ENCODE measurements at regions not wholly inside any gene's neighbourhood (a gene's known extent, or its start where the extent isn't known, plus 50 kb on each side); places are given as distances from the start of the nearest gene placed in this dataset.

- TF ChIP-seq, protein P1, sequence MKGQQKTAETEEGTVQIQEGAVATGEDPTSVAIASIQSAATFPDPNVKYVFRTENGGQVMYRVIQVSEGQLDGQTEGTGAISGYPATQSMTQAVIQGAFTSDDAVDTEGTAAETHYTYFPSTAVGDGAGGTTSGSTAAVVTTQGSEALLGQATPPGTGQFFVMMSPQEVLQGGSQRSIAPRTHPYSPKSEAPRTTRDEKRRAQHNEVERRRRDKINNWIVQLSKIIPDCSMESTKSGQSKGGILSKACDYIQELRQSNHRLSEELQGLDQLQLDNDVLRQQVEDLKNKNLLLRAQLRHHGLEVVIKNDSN (IDR thresholded peaks at IDR 0.05; ENCODE audit: borderline replicate concordance, low read depth): no peak
These were observed 216.9 kb upstream of the FSHR start (continued) for GRCh38 chr2:49371128-49371701.

GRCh38 chr2:49369650-49370049, 215.3 kb upstream of the FSHR start:
- Histone ChIP-seq H3K27me3 (ENCODE audit: insufficient read depth) (no peaks in the 10 kb centered on the region), H3F3A (replicated peaks; ENCODE audit: insufficient read depth) (no peaks in the 10 kb centered on the region), H3K36me3 (replicated peaks in 1 of 2; ENCODE audit: control insufficient read depth in 1 of 2, insufficient read depth in 2 of 2, low read length in 1 of 2) (no peaks in the 10 kb centered on the region), H3K9me2 (no peaks in the 10 kb centered on the region), H3K4me2 (no peak overlapping the region), H3K9me3 (no peaks in the 10 kb centered on the region; the same call in 1 of the 2 replicates), H3K9ac (no peak overlapping the region), H2AFZ (ENCODE audit: low read depth) (no peak overlapping the region), H3K79me2 (ENCODE audit: insufficient read depth) (no peaks in the 10 kb centered on the region), H3K4me3 (ENCODE audit: low read depth in 2 of 2, low read length in 1 of 2) (no peak overlapping the region), H4K20me1 (ENCODE audit: insufficient read depth) (no peaks in the 10 kb centered on the region), H3K27ac (ENCODE audit: low read depth in 2 of 2, low read length in 1 of 2) (no peak overlapping the region), H3K4me1 (ENCODE audit: control insufficient read depth in 1 of 2, insufficient read depth in 2 of 2, low read depth in 1 of 2, low read length in 1 of 2) (no peaks in the 10 kb centered on the region; a peak in 1 of 4 replicates)
- TF ChIP-seq RXRA (IDR thresholded peaks at IDR 0.05; ENCODE audit: borderline replicate concordance, low read depth) (no peak), CHD2 (IDR thresholded peaks at IDR 0.05; ENCODE audit: low read length, partially characterized antibody) (no peak), YY1 (IDR thresholded peaks at IDR 0.05; ENCODE audit: low read depth) (no peak), NRF1 (IDR thresholded peaks at IDR 0.05; ENCODE audit: low read depth, low read length) (no peak), MEF2A (IDR thresholded peaks at IDR 0.05; ENCODE audit: borderline replicate concordance, low read depth) (no peak), SIN3A (IDR thresholded peaks at IDR 0.05; ENCODE audit: borderline replicate concordance, low read depth, low read length) (no peak), REST (IDR thresholded peaks at IDR 0.05; ENCODE audit: low read depth, low read length) (no peak), RFX5 (IDR thresholded peaks at IDR 0.05; ENCODE audit: low read length) (no peak), JUND (IDR thresholded peaks at IDR 0.05) (no peak), ELF1 (IDR thresholded peaks at IDR 0.05) (no peak), POLR2AphosphoS5 (IDR thresholded peaks at IDR 0.05; ENCODE audit: low read depth, low read length) (no peak), RCOR1 (IDR thresholded peaks at IDR 0.05; ENCODE audit: low read length) (no peak), EZH2phosphoT487 (IDR thresholded peaks at IDR 0.05; ENCODE audit: borderline replicate concordance, low read depth) (no peak), FOXM1 (IDR thresholded peaks at IDR 0.05; ENCODE audit: low read depth) (no peak), EP300 (IDR thresholded peaks at IDR 0.05; ENCODE audit: borderline replicate concordance in 1 of 2, low read depth in 1 of 2, low read length in 1 of 2) (no peak)
- TF ChIP-seq, protein P2, sequence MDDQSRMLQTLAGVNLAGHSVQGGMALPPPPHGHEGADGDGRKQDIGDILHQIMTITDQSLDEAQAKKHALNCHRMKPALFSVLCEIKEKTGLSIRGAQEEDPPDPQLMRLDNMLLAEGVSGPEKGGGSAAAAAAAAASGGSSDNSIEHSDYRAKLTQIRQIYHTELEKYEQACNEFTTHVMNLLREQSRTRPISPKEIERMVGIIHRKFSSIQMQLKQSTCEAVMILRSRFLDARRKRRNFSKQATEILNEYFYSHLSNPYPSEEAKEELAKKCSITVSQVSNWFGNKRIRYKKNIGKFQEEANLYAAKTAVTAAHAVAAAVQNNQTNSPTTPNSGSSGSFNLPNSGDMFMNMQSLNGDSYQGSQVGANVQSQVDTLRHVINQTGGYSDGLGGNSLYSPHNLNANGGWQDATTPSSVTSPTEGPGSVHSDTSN (IDR thresholded peaks at IDR 0.05): no peak
- TF ChIP-seq, protein P3, sequence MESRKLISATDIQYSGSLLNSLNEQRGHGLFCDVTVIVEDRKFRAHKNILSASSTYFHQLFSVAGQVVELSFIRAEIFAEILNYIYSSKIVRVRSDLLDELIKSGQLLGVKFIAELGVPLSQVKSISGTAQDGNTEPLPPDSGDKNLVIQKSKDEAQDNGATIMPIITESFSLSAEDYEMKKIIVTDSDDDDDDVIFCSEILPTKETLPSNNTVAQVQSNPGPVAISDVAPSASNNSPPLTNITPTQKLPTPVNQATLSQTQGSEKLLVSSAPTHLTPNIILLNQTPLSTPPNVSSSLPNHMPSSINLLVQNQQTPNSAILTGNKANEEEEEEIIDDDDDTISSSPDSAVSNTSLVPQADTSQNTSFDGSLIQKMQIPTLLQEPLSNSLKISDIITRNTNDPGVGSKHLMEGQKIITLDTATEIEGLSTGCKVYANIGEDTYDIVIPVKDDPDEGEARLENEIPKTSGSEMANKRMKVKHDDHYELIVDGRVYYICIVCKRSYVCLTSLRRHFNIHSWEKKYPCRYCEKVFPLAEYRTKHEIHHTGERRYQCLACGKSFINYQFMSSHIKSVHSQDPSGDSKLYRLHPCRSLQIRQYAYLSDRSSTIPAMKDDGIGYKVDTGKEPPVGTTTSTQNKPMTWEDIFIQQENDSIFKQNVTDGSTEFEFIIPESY (IDR thresholded peaks at IDR 0.05; ENCODE audit: borderline replicate concordance, low read depth): no peak
- TF ChIP-seq, protein P4, sequence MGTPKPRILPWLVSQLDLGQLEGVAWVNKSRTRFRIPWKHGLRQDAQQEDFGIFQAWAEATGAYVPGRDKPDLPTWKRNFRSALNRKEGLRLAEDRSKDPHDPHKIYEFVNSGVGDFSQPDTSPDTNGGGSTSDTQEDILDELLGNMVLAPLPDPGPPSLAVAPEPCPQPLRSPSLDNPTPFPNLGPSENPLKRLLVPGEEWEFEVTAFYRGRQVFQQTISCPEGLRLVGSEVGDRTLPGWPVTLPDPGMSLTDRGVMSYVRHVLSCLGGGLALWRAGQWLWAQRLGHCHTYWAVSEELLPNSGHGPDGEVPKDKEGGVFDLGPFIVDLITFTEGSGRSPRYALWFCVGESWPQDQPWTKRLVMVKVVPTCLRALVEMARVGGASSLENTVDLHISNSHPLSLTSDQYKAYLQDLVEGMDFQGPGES (IDR thresholded peaks at IDR 0.05; ENCODE audit: low read depth, low read length): no peak
- TF ChIP-seq, protein P5, sequence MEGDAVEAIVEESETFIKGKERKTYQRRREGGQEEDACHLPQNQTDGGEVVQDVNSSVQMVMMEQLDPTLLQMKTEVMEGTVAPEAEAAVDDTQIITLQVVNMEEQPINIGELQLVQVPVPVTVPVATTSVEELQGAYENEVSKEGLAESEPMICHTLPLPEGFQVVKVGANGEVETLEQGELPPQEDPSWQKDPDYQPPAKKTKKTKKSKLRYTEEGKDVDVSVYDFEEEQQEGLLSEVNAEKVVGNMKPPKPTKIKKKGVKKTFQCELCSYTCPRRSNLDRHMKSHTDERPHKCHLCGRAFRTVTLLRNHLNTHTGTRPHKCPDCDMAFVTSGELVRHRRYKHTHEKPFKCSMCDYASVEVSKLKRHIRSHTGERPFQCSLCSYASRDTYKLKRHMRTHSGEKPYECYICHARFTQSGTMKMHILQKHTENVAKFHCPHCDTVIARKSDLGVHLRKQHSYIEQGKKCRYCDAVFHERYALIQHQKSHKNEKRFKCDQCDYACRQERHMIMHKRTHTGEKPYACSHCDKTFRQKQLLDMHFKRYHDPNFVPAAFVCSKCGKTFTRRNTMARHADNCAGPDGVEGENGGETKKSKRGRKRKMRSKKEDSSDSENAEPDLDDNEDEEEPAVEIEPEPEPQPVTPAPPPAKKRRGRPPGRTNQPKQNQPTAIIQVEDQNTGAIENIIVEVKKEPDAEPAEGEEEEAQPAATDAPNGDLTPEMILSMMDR (IDR thresholded peaks at IDR 0.05): no peak
- TF ChIP-seq, protein P6, sequence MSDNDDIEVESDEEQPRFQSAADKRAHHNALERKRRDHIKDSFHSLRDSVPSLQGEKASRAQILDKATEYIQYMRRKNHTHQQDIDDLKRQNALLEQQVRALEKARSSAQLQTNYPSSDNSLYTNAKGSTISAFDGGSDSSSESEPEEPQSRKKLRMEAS (IDR thresholded peaks at IDR 0.05; ENCODE audit: low read depth): no peak
- WGBS (ENCODE audit: low lambda C conversion rate): 25% methylated on average over 6 of the region's 6 CpGs
- CTCF ChIA-PET: no interaction called here
- POLR2A ChIA-PET: no interaction called here
- DNase-seq: no peak

Measured in SK-N-SH (cell line).